IPS-11a (cell line): ENCODE measurements at regions not wholly inside any gene's neighbourhood (a gene's known extent, or its start where the extent isn't known, plus 50 kb on each side); places are given as distances from the start of the nearest gene placed in this dataset.

Source experiments
- H3K4me3 ChIP-seq: one replicate; pipeline ENCODE4 v1.5.1; 2013; ENCODE audit warnings: low read depth, low read length, control low read depth

GRCh38 chr9:18138656-18139055, 335.3 kb upstream of the ADAMTSL1 start:
- no peak overlapping the region for H3K4me3 ChIP-seq

- no peak overlapping the region for H3K4me3 ChIP-seq
Measured at GRCh38 chr9:18141681-18142080, 332.3 kb upstream of the ADAMTSL1 start.

- no peak overlapping the region for H3K4me3 ChIP-seq
Measured at GRCh38 chr9:18143073-18143745, 330.7 kb upstream of the ADAMTSL1 start.

GRCh38 chr9:18146329-18146728, 327.6 kb upstream of the ADAMTSL1 start:
- H3K4me3 ChIP-seq, result no peak overlapping the region

GRCh38 chr9:18149471-18150011, 324.4 kb upstream of the ADAMTSL1 start:
- no peak overlapping the region for H3K4me3 ChIP-seq

- no peak overlapping the region for H3K4me3 ChIP-seq
Measured at GRCh38 chr9:18154661-18155060, 319.3 kb upstream of the ADAMTSL1 start.

GRCh38 chr9:18159254-18159653, 314.7 kb upstream of the ADAMTSL1 start:
- H3K4me3 ChIP-seq, result no peak overlapping the region

GRCh38 chr9:18163146-18163545, 310.8 kb upstream of the ADAMTSL1 start:
- no peak overlapping the region for H3K4me3 ChIP-seq

- H3K4me3 ChIP-seq, result no peak overlapping the region
Measured at GRCh38 chr9:18167733-18168132, 306.2 kb upstream of the ADAMTSL1 start.

GRCh38 chr9:18173923-18174322, 300.0 kb upstream of the ADAMTSL1 start:
- no peak overlapping the region for H3K4me3 ChIP-seq

- H3K4me3 ChIP-seq, result no peak overlapping the region
Measured at GRCh38 chr9:18182636-18183035, 291.3 kb upstream of the ADAMTSL1 start.

- no peak overlapping the region for H3K4me3 ChIP-seq
Measured at GRCh38 chr9:18183974-18184373, 290.0 kb upstream of the ADAMTSL1 start.

GRCh38 chr9:18184401-18184800, 289.6 kb upstream of the ADAMTSL1 start:
- H3K4me3 ChIP-seq, result no peak overlapping the region

- no peak overlapping the region for H3K4me3 ChIP-seq
Measured at GRCh38 chr9:18185196-18185595, 288.8 kb upstream of the ADAMTSL1 start.

- H3K4me3 ChIP-seq, result no peak overlapping the region
Measured at GRCh38 chr9:18188971-18189370, 285.0 kb upstream of the ADAMTSL1 start.

GRCh38 chr9:18189871-18190670, 283.9 kb upstream of the ADAMTSL1 start:
- H3K4me3 ChIP-seq, result no peak overlapping the region

GRCh38 chr9:18190671-18191374, 283.1 kb upstream of the ADAMTSL1 start:
- no peak overlapping the region for H3K4me3 ChIP-seq

- H3K4me3 ChIP-seq, result no peak overlapping the region
Measured at GRCh38 chr9:18194316-18194715, 279.6 kb upstream of the ADAMTSL1 start.

GRCh38 chr9:18195223-18195622, 278.7 kb upstream of the ADAMTSL1 start:
- H3K4me3 ChIP-seq, result no peak overlapping the region

GRCh38 chr9:18202924-18203323, 271.0 kb upstream of the ADAMTSL1 start:
- no peak overlapping the region for H3K4me3 ChIP-seq

GRCh38 chr9:18207735-18208134, 266.2 kb upstream of the ADAMTSL1 start:
- no peak overlapping the region for H3K4me3 ChIP-seq
